GM21528 (cell line): ENCODE measurements at regions not wholly inside any gene's neighbourhood (a gene's known extent, or its start where the extent isn't known, plus 50 kb on each side); places are given as distances from the start of the nearest gene placed in this dataset.

Experiments used
- ATAC-seq: cut with Tn5 transposase; IDR thresholded peaks from one replicate; pipeline ENCODE4 v1.9.1; 2021; ENCODE audit warnings: mild to moderate bottlenecking, moderate library complexity; ENCODE audit not compliant: unreplicated experiment, low FRiP score

DNA sequence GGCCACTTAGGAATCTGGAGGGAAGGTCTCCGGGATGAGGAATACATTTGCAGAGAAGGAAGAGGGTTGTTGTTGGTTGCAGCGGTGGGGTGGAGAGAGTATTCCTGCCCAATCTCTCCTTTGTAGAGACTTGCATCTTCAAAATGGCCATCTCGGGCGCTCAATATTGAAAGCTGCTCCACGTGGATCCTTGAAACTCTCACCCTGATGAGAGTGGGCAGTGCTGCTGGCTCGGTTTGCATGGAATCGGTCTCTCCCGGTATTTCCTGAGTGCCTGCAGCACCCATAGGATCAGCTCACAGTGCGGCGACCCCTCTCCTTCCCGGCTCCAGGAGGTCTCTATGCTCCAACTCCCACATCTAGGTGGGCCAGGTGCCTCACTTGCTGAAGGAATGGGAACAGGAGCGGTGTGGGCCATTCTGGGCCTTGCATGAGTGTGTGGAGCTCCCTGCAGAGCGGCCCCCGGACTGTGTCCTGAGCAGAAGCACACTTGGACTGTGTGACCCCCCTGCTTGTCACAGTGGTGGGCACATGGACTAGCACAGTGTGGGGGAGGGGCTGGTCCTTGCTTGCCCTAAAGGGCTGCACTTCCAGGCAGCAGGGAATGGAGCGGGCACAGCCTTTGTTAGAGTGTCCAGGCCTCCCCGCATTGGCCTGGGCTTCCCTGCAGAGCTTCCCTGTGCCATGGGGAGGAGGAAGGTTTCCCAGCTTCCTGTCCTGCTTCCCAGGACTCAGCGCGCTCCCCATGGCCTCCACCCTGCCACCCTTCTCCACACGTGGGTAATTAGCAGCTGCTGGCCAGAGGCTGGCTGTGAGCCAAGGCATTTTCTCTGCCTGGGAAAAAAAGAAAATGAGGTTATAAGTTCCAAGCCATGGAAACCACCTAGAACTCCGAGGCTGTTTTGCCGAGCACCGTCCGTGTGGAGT is 139.3 kb downstream of the IRF8 start:
- ATAC-seq: no peak

GRCh38 chr16:86038926-86039310 is 140.0 kb downstream of the IRF8 start:
- ATAC-seq: no peak

- ATAC-seq: no peak
Observed at GRCh38 chr16:86039606-86040005, 140.6 kb downstream of the IRF8 start.

DNA sequence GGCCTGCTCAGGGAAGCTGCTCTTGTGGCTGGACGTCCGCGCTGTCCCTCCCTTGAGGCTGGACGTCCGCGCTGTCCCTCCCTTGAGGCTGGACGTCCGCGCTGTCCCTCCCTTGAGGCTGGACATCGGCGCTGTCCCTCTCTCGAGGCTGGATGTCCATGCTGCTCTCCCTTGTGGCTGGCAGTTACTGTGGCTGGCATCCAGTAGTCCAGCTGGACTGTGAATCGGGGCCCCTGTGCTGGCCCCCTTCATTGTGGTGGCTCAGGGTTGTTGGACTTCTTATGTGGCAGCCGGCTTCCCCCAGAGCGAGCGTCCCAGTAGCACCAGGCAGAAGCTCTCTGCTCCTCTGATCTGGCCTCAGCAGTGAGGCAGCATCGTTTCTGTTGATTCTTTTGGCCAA is 141.5 kb downstream of the IRF8 start:
- no peak for ATAC-seq

- ATAC-seq: no peak
Observed at GRCh38 chr16:86041215-86041614, 142.3 kb downstream of the IRF8 start.

DNA sequence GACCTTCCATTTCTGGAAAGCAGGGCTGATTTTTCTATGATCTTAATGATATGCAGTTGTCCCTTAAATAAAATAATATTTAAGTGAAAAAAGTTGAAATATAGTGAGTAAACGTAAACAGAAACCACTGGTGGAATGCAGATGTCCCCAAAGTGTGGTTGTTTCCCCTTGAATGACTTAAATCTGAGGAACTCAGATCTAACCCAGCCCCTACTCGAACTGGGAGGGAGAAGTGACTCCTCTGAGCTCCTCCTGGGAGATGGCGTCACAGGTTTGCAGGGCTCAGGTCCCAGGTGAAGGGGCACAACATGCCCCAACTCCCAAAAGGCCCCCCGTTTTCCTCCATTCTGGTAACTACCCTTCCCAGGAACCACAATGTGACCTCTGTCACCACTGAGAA is 142.8 kb downstream of the IRF8 start:
- ATAC-seq: no peak

- ATAC-seq: no peak
Observed at GRCh38 chr16:86042393-86042792, 143.4 kb downstream of the IRF8 start.

DNA sequence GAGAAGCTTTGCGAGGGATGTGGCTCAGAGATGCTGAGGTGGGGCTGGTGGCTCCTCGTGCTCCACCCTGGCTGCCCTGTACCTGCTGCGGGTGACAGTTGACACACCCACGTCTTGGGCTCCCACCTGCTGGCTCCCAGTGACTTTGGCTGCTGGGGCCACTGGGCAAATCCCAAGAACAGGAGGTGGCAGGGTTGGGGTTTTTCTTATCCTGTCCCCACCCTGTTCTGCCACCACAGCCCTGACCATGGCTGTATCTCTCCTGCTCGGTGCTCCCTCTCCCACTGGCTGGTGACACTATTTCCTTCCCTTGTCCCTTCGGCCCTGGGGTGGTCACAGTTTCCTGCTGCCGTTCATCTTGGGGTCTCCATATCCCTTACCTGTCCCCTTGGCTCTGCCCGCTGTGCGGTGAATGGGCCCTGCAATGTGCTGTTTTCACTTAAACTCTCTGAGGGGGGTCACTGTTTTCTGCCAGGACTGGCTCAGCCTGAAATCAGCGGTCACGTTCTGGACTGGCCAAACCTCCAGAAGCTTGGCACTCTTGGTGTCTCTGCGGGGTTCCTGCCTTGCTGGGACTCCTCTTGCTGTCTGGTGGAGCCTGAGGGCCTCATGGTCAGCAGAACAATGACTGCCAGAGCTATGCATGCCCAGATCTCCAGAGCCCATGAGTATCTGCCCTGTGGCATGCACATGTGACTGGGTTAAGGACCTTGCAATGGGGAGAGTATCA is 144.2 kb downstream of the IRF8 start:
- ATAC-seq: no peak

- no peak for ATAC-seq
Observed at GRCh38 chr16:86044241-86044671, 145.3 kb downstream of the IRF8 start.

DNA sequence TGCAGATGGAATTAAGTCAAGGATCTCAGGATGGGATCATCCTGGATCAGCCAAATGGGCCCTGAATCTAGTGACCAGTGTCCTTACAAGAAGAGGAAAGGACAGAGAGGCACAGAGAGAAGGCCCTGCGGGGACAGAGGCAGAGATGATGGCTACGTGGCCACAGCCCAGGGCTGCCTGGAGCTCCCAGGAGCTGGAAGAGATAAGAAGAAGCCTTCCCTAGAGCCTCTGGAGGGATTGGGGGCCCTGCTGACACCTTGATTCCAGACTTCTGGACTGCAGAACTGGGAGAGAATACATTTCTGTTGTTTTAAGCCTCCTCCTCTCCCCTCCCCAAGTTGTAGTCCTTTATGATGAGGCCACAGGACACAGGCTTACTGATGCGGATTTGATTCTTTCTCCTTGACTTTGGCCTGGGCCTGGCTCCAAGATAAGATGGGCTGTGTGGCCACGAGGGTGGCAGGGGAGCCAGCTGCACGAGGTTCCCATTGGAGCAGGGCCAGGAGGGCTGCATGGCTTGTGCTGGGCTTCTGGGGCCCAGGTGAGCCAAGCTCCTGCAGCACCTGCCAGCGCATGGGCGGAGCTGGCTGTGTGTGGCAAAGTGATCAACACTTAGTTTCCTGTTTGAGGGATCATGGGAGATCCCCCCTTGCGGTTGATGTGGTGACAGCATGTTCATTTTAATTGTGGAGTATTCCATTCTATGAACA is 146.1 kb downstream of the IRF8 start:
- ATAC-seq: no peak

DNA sequence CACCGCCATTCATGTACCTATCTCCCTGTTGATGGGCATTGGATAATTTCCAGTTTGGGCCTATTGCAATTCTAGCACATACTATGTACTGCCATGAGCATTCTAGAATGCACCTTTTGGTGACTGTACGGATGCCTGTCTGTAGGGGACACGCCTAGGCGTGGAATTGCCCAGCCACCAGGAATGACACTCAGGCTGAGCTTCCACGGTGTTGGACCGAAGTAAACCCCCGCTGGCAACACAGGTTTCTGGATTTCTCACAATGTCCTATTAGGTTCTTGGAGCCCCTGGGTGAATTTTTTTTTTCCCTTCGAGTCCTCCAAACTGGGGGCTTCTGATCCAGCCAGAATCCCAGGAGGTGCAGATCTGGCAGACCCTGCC is 146.6 kb downstream of the IRF8 start:
- no peak for ATAC-seq

DNA sequence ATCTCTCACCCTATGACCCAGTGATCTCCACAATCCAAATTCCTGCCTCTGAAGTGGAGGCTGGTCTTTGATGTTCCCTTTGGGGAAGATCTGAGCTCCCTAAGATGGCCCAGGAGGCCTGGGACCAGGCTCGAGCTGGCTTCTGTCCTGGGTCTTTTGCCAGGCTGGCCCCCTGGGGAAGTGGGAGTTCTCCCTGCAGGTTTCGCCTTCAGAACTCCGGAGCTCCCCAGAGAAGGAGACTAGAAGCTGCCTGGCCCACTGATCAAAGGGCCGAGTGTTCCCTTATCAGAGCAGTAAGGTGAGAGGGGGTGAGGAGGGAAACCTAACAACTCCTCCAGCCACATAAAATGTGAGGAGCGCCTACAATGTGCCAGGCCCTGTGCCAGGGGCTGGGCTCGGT is 147.1 kb downstream of the IRF8 start:
- ATAC-seq: no peak

- no peak for ATAC-seq
Observed at GRCh38 chr16:86046667-86047270, 147.8 kb downstream of the IRF8 start.

GRCh38 chr16:86048221-86048620 is 149.3 kb downstream of the IRF8 start:
- no peak for ATAC-seq

GRCh38 chr16:86048882-86049585 is 150.1 kb downstream of the IRF8 start:
- no peak for ATAC-seq

- ATAC-seq: no peak
Observed at GRCh38 chr16:86049641-86050040, 150.7 kb downstream of the IRF8 start.

DNA sequence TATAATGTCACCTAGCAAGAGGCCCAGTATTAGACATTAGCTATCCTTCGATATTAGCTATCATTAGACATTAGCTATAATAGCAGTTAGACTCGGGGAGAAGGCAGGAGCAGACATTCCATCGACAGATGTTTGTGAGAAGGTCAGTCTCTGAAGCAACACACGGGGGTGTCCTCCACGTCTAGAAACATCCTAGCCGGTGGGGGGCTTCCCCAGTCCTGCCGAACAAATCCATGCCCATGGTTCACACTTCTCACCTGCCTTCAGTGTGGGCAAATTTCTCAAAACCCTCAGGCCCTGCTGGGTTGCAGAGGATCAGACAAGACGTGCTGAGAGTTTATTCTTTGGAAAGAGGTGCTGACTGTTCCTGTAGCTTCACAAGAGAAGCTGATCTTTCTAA is 151.1 kb downstream of the IRF8 start:
- ATAC-seq: no peak

DNA sequence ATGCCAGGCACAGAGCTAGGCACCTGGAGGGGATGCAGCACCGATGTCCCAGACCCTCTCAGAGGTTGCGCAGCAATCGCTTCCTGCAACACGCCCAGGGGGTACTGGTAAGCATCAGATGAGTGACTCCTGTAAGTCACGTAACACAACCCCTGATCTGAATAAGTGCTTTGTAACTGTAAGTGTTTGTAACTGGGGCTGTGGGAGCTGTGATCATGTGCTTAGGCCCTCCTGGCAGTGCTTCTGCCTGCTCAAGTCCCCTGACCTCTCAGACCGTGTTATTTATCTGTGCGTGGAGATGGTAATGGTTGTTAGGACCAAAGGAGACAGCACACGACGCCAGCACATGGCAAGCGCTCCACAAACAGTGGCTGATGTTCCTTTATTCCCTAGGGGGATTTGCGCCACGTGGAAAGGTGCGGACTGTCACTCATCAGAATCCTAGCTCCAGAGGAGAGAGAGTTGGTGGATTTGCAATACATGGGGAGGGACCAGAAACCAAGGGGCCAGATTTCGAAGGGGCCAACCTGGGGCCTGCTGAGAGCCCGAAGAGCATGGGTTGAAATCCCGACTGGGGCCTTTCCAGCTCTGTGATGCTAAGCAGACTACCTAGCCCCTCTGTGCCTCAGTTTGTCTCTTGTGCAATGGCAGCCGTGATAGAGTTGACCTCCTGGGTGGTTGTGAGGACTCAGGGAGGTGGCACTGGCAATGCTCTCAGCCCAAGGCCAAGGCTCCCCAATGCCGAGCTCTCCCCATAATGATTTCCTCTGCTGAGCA is 151.8 kb downstream of the IRF8 start:
- no peak for ATAC-seq

DNA sequence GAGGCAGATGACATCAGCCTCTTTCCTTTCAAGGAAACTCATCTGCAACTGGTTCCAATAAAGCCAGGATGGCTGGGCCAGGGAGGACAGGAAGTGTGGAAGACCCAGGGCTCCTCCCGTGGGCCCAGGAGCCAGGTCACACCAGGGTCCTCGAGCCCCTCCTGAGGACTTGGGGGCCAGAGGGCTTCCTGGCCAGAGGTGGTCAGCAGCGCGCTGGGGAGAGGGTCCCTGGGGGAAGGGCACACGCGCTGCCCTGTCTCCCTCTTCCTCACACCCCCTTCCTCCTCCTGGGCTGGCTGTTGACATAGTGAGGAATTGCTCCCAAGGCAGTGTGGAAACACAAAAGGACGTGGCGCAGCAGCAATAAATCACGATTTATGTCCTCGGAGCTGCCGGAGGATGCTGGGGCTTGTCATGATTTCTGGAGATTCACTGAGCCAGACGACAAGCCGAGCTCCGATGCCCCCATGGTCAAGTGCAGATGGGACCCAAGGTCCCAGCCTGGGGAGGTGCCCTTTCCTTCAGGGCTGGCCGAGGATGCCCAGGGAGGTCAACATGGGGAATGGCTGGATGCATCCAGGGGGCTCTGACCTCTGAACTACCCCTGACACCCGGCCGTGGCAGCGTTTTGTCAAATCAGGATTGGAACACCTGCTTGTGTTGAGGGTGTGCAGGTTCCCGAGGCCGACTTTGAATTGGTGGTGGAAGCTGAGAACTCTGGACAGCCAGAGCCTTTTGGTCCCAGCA is 152.6 kb downstream of the IRF8 start:
- ATAC-seq: no peak
